Heart right ventricle (tissue), 16 donors: ENCODE measurements at regions not wholly inside any gene's neighbourhood (a gene's known extent, or its start where the extent isn't known, plus 50 kb on each side); places are given as distances from the start of the nearest gene placed in this dataset.
"Not testable (repeated sequence)": the region's sequence is repeated elsewhere in the genome, so short reads cannot be mapped to it uniquely, and the experiment has no call there.

Experiments used
- ATAC-seq, 8 donors: fragments of 200-7000 bp; cut with Tn5 transposase; one replicate each; pipeline ENCODE4 v1.9.1; 2020; ENCODE audit warnings: mild to moderate bottlenecking in 8 of 8, moderate library complexity in 8 of 8, moderate number of reproducible peaks in 1 of 8
- DNase-seq, 2 donors: peaks; one replicate each; pipeline ENCODE4 v3.0.0-alpha.2; 2020
- H3K27ac ChIP-seq, 10 donors: fragments of 200-600 bp; sonication (generic) in 2 of 10; one replicate each; pipeline versions ENCODE4 v1.5.0 to v1.8.0; 2020 to 2022; ENCODE audit warnings: mild to moderate bottlenecking in 3 of 10
- H3K27me3 ChIP-seq, 7 donors: fragments of 200-600 bp; one replicate each; pipeline ENCODE4 v1.8.0; 2021 to 2022; ENCODE audit warnings: mild to moderate bottlenecking in 2 of 7
- H3K36me3 ChIP-seq, 9 donors: fragments of 200-600 bp; sonication (generic) in 1 of 9; one replicate each; pipeline versions ENCODE4 v1.5.0 to v1.8.0; 2020 to 2022; ENCODE audit warnings: mild to moderate bottlenecking in 2 of 9
- H3K4me1 ChIP-seq, 9 donors: fragments of 200-600 bp; sonication (generic) in 1 of 9; one replicate each; pipeline versions ENCODE4 v1.5.0 to v1.8.0; 2020 to 2022; ENCODE audit warnings: mild to moderate bottlenecking in 4 of 9
- H3K4me3 ChIP-seq, 10 donors: fragments of 200-600 bp; sonication (generic) in 2 of 10; one replicate each; pipeline versions ENCODE4 v1.5.0 to v1.8.0; 2020 to 2022; ENCODE audit warnings: mild to moderate bottlenecking in 7 of 10, moderate library complexity in 2 of 10
- H3K9me3 ChIP-seq, 11 donors: fragments of 200-600 bp in 10 of 11; sonication (generic) in 2 of 11; one replicate each; pipeline versions ENCODE4 v1.5.0 to v1.8.0; 2013 to 2022; ENCODE audit warnings: mild to moderate bottlenecking in 2 of 11, control low read depth in 1 of 11, moderate library complexity in 1 of 11
- WGBS, 2 donors: extraction: QIAGEN DNeasy Blood & Tissue Kit; methylation state at CpG; one replicate each; pipeline ENCODE4 v1.1.7; 2013; ENCODE audit warnings: inconsistent platforms in 1 of 2; 5-methylcytosine and 5-hydroxymethylcytosine counted together
- intact Hi-C, 10 donors: fragments of 100-400 bp; cut with DNase I; formaldehyde crosslinking; loops; one replicate each; pipeline versions ENCODE4 v1.11.1 to v1.14.2; 2022
- TF ChIP-seq, protein P1 (sequence below), 9 donors: fragments of 200-600 bp; sonication (generic) in 2 of 9; IDR thresholded peaks; one replicate each; pipeline versions ENCODE4 v1.5.0 to v1.8.0; 2021 to 2022; ENCODE audit warnings: antibody characterized with exemption in 9 of 9, mild to moderate bottlenecking in 5 of 9, moderate library complexity in 1 of 9
- donor health status: Arrhythmogenic right ventricular cardiomyopathy.
- donor health status: ischemic (EF 13 %, LVEDD 7.1; RV severe dilation, severe dysfunction).
- donor health status: healthy with polysubstance abuse.
- donor health status: DM: no; HTN: yes; CAD: no.
- donor health status: DM: no; HTN: no; CAD: no.
- donor health status: ischemic (EF 25% LVEDD 6.9; RV normal size, moderate dysfunction).
- donor health status: ischemic (EF 25% LVEDD 5.7; RV mildly dilated, moderate dysfunction).
- donor health status: healthy.
- donor health status: DM: yes; HTN: yes; CAD: no.
- donor health status: Ischemic cardiomyopathy.
- donor health status: ischemic (EF 35%, LVEDD 5.7; RV mildly dilated, moderate dysfunction).
- donor health status: nonischemic (EF 11% LVEDD 7.7; RV severe dilation, severe dysfunction).
- donor health status: DM: yes; HTN: yes; CAD: no.
- donor health status: PGD.
- donor health status: ischemic (EF 29% LVEDD 5.4; RV normal size, mild dysfunction).
- donor health status: nonischemic (EF 23%, LVEDD 6.1; RV moderate dilation, normal function).

DNA sequence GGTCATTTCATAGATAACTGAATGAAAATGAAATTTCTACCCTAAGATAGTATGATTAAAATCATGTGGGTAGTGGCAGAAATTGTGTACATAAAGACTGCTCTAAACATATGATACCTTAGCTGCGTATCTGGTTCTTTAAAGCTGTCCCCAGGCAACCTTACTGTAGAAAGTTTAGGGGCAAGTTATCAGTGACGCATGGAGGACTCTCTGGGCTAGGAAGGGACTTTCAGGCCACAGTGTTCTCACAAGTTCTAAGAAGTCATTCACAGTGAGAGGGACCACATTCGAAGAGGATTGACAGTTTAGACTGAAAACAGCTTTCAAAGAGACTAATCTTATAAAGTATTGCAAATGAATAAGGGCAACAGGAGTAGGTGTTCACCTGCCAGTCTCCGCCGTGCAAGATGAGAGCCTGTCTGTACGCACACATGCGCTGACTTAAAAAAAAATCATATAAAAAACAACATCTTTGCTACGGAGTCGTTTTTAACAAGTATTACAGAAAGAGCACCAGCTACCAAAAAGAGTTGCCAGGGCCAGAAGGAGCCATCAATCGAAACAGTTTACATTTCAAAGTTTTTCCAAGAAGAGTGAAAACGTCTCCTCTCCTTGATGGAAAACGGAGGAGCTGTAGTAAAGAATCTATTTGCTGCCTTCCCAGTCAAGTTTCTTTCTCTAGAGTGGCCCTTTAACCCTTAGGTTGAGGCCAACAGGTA lies 146.3 kb downstream of the CETN3 start:
- no peaks in the 10 kb centered on the region for H3K27me3 ChIP-seq
- H3K27ac ChIP-seq = no peak overlapping the region
- intact Hi-C loops = loop anchor here in 5 of 10 donors (10.0 kb wide), 2 partner anchors 1378 to 1538 kb away; partner anchors contain the start of gene MEF2C (in 2 of the 5)
- TF ChIP-seq, protein P1, sequence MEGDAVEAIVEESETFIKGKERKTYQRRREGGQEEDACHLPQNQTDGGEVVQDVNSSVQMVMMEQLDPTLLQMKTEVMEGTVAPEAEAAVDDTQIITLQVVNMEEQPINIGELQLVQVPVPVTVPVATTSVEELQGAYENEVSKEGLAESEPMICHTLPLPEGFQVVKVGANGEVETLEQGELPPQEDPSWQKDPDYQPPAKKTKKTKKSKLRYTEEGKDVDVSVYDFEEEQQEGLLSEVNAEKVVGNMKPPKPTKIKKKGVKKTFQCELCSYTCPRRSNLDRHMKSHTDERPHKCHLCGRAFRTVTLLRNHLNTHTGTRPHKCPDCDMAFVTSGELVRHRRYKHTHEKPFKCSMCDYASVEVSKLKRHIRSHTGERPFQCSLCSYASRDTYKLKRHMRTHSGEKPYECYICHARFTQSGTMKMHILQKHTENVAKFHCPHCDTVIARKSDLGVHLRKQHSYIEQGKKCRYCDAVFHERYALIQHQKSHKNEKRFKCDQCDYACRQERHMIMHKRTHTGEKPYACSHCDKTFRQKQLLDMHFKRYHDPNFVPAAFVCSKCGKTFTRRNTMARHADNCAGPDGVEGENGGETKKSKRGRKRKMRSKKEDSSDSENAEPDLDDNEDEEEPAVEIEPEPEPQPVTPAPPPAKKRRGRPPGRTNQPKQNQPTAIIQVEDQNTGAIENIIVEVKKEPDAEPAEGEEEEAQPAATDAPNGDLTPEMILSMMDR (IDR thresholded peaks at IDR 0.05) = no peak
- no peaks in the 10 kb centered on the region for H3K9me3 ChIP-seq
- H3K4me1 ChIP-seq = peaks cover 0 to 5% (median 4%) of the 10 kb centered on the region in 9 donors
- 81% methylated on average over 12 of the region's 12 CpGs for WGBS, 2 donors
- H3K4me3 ChIP-seq = no peak overlapping the region
- ATAC-seq (no peak), DNase-seq (no peak)
- H3K36me3 ChIP-seq = no peaks in the 10 kb centered on the region

DNA sequence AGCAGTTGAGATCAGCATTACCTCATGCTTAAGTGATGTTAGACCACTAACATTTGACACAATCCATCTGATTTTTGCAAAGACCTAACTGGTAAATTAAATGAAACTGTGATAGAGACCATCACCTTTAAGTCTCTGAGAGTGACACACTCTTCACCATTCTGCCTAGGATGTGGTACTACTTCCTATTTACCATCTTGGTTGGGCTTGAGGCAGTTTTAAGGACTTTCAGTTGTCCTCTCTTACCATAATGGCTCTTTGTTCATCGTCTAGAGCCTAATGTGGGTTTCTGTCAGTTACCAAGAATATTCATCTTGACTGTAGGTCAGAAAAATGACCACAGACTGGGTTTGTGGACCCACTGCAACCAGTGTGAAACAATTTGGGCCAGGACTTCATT lies 158.1 kb downstream of the CETN3 start:
- H3K36me3 ChIP-seq = no peaks in the 10 kb centered on the region
- H3K27me3 ChIP-seq = no peaks in the 10 kb centered on the region
- H3K4me3 ChIP-seq = no peak overlapping the region
- 94 to 95% methylated on average over 1 of the region's 1 CpG for WGBS, 2 donors
- no peak overlapping the region for H3K27ac ChIP-seq
- intact Hi-C loops = no loop called here
- H3K9me3 ChIP-seq = no peaks in the 10 kb centered on the region
- DNase-seq (no peak), ATAC-seq (no peak)
- TF ChIP-seq, protein P1 (IDR thresholded peaks at IDR 0.05) = no peak
- no peaks in the 10 kb centered on the region for H3K4me1 ChIP-seq

DNA sequence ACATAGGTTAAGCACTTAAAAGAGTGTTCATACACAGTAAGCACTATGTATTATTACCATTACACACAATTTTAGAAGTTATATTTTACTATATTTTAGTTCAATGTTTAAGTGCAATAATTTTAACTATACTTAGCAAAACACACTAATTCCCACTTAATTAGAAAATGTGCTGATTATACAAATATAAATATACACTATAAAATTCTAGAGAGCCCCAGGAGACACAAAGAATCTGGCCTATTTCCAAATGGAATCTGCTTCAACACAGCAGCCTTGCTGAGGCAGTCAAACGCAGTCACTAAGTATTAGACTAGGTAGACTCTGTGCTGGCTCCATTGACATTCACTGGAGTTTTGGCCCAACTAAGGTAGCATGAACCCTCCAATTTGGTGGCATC lies 160.9 kb downstream of the CETN3 start:
- no peaks in the 10 kb centered on the region for H3K4me1 ChIP-seq
- H3K4me3 ChIP-seq = no peak overlapping the region
- intact Hi-C loops = no loop called here
- WGBS, 2 donors = 17 to 40% methylated on average over 1 of the region's 1 CpG
- DNase-seq (no peak), ATAC-seq (no peak)
- TF ChIP-seq, protein P1 (IDR thresholded peaks at IDR 0.05) = no peak
- no peaks in the 10 kb centered on the region for H3K9me3 ChIP-seq
- no peak overlapping the region for H3K27ac ChIP-seq
- no peaks in the 10 kb centered on the region for H3K36me3 ChIP-seq
- H3K27me3 ChIP-seq = no peaks in the 10 kb centered on the region

DNA sequence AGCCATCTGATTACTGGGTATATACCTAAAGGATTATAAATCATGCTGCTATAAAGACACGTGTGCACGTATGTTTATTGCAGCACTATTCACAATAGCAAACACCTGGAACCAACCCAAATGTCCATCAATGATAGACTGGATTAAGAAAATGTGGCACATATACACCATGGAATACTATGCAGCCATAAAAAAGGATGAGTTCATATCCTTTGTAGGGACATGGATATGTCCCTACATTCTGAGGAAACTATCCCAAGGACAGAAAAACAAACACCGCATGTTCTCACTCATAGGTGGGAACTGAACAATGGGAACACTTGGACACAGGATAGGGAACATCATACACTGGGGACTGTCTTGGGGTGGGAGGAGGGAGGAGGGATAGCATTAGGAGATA lies 165.7 kb downstream of the CETN3 start:
- H3K36me3 ChIP-seq, DNase-seq, intact Hi-C loops, H3K4me1 ChIP-seq, H3K27me3 ChIP-seq, H3K27ac ChIP-seq, H3K4me3 ChIP-seq, H3K9me3 ChIP-seq, ATAC-seq: not testable (repeated sequence)
- 85 to 95% methylated on average over 3 of the region's 3 CpGs for WGBS, 2 donors

DNA sequence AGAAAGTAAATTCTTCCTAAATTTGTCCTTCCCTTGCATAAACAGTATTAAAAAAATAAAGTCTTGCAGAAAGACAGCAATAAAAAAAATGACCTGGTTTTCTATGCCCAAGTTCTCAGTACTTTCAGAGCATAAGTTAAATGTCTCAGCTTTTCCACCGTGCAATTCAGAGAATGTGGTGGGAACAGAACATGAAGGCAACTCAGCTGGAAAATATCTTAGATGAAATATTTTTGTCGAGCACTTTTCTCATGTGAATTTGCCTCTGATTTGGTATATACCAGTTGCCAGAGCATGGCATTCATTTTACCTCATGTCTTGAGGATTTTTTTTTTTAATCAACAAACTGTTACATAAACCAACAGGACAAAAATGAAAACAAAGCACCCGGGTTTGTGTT lies 176.1 kb downstream of the CETN3 start:
- H3K27me3 ChIP-seq = peaks cover 0 to 6% (median 0%) of the 10 kb centered on the region in 7 donors
- ATAC-seq (no peak), DNase-seq (no peak)
- H3K9me3 ChIP-seq = no peaks in the 10 kb centered on the region
- H3K27ac ChIP-seq = no peak overlapping the region
- H3K36me3 ChIP-seq = no peaks in the 10 kb centered on the region
- no peaks in the 10 kb centered on the region for H3K4me1 ChIP-seq
- intact Hi-C loops = no loop called here
- no peak overlapping the region for H3K4me3 ChIP-seq
- TF ChIP-seq, protein P1 (IDR thresholded peaks at IDR 0.05) = no peak
- WGBS, 2 donors = 69 to 74% methylated on average over 3 of the region's 3 CpGs
